Myocyte (in vitro differentiated cells): ENCODE measurements at regions not wholly inside any gene's neighbourhood (a gene's known extent, or its start where the extent isn't known, plus 50 kb on each side); places are given as distances from the start of the nearest gene placed in this dataset.

Experiments
- DNase-seq: peaks from one replicate; pipeline ENCODE4 v3.0.0-alpha.2; 2012; ENCODE audit warnings: low read depth

DNA sequence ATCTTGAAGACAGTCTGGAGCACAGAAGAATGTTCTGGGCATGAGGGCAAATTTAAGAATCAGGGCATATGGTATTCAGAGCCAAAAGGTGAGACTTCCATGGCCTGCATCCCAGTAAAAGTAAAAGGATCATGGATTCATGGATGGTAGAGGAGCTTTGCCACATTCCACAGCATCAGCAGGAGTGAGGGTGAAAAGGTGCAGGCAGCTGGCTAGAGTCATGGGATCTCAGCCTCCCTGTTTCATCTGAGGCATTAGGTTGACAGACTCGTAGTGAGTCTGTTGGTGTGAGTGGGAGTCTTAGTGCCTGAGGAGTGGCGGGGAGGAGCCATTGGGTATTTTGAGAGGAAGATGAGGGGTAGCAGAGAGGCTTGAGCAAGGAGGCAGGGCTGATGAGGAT lies 301.6 kb downstream of the CYP26B1 start:
- DNase-seq: no peak

DNA sequence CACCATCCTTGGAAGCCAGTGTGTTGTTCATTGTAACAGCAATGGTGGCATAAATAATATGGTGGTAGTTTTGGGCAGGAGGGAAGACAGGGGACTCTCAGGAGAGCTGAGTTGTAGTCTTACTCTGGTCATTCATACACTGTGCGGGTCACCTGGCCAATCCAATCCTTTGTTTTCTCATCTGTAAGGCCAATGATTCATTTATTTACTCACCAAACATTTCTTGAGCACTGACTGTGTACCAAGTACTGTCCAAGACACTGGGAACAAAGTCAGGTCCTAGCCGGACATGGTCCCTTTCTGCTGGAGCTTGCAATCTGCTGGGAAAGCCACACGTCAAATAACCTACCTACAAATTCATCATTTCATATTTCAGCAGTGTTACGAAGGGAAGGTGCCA lies 302.7 kb downstream of the CYP26B1 start:
- DNase-seq: no peak

- peak; percentile 57 for DNase-seq
These were observed 304.2 kb downstream of the CYP26B1 start for GRCh38 chr2:71843391-71843850.

GRCh38 chr2:71842744-71843143 lies 304.9 kb downstream of the CYP26B1 start:
- no peak for DNase-seq

- no peak for DNase-seq
These were observed 307.8 kb downstream of the CYP26B1 start for GRCh38 chr2:71839826-71840225.

GRCh38 chr2:71834796-71835195 lies 312.9 kb downstream of the CYP26B1 start:
- DNase-seq: no peak

- peak; percentile 50 for DNase-seq
These were observed 313.7 kb downstream of the CYP26B1 start for GRCh38 chr2:71833855-71834560.

GRCh38 chr2:71833272-71833671 lies 314.4 kb downstream of the CYP26B1 start:
- DNase-seq: no peak

GRCh38 chr2:71832844-71833243 lies 314.8 kb downstream of the CYP26B1 start:
- DNase-seq: no peak

- DNase-seq: no peak
These were observed 315.3 kb downstream of the CYP26B1 start for GRCh38 chr2:71832388-71832787.

DNA sequence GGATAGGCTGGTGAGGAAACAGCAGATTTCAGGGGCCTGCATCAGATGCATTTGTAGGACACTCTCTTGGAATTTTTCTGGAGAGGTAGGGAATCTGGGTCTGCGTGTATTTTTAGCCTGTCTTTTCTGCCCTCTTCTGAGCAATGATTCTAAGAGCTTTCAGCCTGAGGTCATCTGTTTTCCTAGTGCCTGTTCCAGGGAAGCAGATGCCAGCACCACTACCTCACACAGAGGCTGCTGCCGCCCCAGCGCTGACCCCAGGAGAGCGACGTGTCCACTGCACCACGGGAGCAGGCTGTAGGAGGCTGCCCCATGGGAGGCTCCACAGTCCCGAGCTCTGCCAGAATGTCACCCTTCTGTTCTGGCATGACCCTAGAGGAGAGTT lies 316.5 kb downstream of the CYP26B1 start:
- peak; percentile 75 for DNase-seq

GRCh38 chr2:71830497-71831192 lies 317.0 kb downstream of the CYP26B1 start:
- peak; percentile 21 for DNase-seq

DNA sequence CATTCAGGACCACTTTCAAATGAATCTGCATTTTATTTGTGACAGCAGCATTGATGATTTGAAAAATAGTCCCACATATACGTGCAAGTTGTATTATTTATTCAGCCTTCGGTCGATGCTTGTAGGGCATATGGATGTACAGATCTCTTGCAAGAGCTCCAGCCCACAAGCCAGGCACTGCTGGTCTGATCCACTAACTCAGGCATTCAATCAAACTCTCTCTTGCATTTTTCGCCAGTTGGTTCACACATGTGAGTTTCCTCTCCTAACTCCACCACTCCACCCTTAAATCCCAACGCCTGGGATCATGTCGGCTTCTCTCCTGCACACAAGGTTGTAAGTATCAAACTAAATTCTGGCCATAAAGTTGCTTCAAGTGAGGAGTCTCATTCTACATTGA lies 318.7 kb downstream of the CYP26B1 start:
- no peak for DNase-seq

DNA sequence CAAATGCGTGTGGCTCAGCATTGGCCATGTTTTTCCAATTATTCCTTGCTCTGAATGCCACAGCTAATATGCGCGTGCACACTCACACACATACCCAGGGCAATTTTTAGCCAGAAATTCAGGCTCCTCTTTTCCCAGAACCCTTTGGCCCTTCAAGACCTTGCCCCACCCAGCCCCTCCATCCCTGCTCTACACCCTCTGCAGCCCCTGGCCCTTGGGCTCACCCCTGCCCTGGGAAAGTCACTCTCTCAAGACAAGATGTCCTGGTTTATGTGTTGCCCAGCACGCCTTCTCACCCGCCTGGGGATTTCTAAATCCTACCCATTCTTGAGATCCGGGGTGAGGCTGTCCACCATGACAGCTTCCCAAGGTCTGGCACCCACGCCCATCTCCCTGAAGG lies 319.7 kb downstream of the CYP26B1 start:
- no peak for DNase-seq

DNA sequence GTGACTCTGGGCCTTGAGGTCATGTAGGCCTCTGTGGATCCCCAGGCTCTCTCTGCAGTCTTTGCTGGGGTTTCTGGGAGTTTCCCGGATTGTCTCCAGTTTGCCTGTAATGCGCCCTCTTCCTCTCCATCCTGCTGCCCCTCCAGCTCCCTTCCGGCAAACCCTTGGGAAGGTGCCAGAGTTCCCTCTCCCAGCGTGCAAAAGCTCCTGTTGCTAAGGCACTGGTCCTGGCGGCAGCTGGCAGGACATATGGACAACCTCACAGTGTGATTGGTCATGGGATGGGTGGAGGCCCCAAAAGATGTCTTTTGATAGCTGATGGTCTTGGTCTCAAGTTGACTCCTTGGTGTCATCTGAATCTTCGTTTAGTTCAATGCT lies 320.1 kb downstream of the CYP26B1 start:
- DNase-seq: no peak

DNA sequence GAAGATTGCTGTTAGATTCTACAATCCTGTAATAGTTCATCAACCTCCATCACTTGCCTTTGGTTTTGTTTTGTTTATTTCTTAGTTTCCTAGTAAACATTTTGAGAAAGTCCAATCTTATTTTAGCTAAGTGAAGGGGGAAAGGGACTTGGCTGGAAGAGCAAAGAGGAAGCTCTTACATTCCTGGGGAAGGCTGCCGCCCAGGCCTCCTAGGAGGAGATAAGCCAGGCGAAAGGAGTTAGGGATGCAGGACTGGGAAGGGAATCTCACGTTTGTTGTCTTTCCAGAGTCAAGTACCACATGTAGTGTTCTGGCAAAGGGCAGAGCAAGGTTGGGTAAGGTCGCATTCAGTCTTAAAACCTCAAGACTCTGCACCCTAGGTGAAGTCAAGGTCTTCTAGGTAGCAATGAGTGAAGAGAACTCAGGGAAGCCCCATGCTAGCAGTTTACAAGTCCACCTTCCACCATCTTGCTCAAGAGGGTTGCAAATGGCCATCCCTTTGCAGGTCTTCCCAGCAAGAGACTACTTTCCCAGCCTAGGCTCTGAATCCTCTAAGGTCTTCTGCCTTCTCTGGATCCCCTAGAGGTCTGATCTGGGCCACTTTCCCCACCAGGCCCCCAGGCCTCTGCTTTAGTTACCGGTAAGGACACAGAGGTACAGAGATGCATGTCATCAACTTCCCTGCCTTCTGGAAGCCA lies 320.7 kb downstream of the CYP26B1 start:
- no peak for DNase-seq

- no peak for DNase-seq
These were observed 321.4 kb downstream of the CYP26B1 start for GRCh38 chr2:71826299-71826698.

GRCh38 chr2:71824436-71824835 lies 323.2 kb downstream of the CYP26B1 start:
- no peak for DNase-seq

- no peak for DNase-seq
These were observed 324.1 kb downstream of the CYP26B1 start for GRCh38 chr2:71823526-71823925.

DNA sequence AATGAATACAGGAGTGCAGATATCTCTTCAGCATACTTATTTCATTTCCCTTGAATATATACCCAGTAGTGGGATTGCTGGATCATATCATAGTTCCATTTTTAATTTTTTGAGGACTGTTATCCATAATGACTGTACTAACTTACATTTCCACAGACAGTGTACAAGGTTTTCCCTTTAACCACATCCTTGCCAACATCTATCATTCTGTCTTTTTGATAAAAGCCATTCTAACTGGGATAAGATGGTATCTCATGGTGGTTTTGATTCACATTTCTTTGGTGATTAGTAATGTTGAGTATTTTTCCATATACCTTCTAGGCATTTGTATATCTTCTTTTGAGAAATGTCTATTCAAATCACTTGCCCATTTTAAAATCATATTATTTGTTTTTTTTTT lies 325.2 kb downstream of the CYP26B1 start:
- DNase-seq: no peak

DNA sequence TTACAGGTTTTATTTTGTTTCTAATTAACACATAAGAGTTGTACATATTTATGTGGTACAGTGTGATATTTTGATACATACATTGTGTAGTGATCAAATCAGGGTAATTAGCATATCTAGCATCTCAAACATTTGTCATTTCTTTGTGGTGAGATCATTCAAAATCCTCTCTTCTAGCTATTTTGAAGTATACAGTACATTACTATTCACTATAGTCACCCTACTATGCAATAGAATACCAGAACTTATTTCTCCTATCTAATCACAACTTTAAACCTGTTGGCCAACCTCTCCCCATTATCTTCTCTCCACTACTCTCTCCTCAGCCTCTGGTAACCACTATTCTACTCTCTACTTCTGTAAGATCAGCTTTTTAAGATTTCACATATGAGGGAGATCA lies 325.8 kb downstream of the CYP26B1 start:
- no peak for DNase-seq

DNA sequence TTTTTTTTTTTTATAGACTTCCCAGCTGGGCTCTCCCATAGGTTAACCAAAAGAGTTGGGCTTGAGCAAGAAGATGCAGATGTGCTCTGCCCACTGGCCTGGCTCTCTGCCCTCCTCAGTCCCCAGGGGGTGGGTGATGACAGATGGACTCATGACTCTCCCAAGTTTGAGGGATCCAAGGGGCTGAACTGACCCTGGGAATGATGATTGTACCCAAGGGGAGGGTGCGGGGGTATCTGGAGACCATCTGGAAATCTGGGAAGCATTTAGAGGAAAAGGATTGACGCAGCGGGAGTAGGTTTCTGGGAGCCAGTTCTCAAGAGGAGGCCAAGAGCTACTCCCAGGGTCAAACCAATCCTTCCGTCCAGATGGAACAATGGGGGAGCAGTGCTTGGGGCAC lies 330.8 kb downstream of the CYP26B1 start:
- no peak for DNase-seq
